Right ventricle myocardium inferior (tissue), 1 donor: ENCODE measurements at regions not wholly inside any gene's neighbourhood (a gene's known extent, or its start where the extent isn't known, plus 50 kb on each side); places are given as distances from the start of the nearest gene placed in this dataset.

Experiments used
- ATAC-seq: fragments of 200-7000 bp; cut with Tn5 transposase; one replicate; pipeline ENCODE4 v1.9.1; 2020; ENCODE audit warnings: mild to moderate bottlenecking, moderate library complexity
- DNase-seq: peaks from one replicate; pipeline ENCODE4 v3.0.0; 2021; ENCODE audit errors: missing footprints
- intact Hi-C: fragments of 100-400 bp; cut with DNase I; formaldehyde crosslinking; loops from one replicate; pipeline ENCODE4 v1.11.0; 2022
- donor health status: DM: no; HTN: yes; CAD: no; lungs with severe emphysema.

DNA sequence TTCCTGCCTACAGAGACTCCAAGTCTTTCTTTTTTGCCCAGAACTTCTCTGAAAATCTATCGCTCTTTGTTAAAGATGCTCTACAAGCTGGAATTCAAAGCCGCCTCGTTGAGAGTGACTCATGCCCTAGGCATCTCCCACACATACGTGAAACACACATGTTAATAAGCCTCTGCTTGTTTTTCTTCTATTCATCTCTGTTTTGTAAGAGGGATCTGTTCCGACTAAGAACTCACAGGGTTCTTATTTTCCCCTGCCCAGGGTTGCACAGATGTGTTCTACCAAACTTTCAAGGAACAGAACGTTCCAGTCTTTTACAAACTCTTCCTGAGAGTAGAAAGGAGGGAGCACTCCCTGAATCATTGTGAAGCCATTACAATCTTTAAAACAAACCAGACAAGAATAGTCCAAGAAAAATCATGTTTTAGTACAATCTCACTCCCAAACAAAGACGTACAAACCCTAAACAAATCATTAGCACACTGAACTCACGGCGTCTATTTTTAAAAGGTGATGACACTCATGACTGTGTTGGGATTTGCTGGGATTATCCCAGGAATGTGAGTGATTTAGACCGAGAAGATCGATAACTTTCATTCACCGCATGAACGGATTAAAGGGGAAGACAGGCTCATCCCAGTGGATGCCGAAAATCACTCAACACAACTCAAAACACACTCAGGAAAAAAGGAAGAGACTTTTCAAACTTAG, 55.3 kb upstream of the INPP5A start:
- ATAC-seq (peak; percentile 61), DNase-seq (no peak)
- intact Hi-C loops: no loop called here

GRCh38 chr10:132483394-132483793, 54.2 kb upstream of the INPP5A start:
- no peak for DNase-seq
- ATAC-seq: no peak
- intact Hi-C loops: no loop called here

DNA sequence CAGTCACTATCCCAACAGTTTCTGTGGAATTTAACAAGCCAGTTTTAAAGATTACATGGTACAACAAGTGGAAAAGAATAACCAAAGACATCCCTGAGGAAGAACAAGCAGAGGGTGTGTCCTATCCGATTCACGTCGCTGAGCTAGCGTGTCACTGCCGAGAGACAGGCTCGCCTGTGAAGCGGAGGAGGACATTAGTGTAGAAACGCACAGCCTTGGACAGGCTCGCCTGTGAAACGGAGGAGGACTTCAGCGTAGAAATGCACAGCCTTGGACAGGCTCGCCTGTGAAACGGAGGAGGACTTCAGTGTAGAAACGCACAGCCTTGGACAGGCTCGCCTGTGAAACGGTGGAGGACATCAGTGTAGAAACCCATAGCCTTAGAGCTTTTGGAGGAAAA, 52.7 kb upstream of the INPP5A start:
- DNase-seq: peak; percentile 45
- no peak for ATAC-seq

GRCh38 chr10:132485391-132485790, 52.2 kb upstream of the INPP5A start:
- no peak for DNase-seq
- ATAC-seq: no peak

More for the DNA sequence above, 52.7 kb upstream of the INPP5A start:
- intact Hi-C loops: no loop called here

GRCh38 chr10:132486539-132487121, 51.0 kb upstream of the INPP5A start:
- DNase-seq: peak; percentile 68
- ATAC-seq: no peak
- intact Hi-C loops: no loop called here

More at GRCh38 chr10:132485391-132485790, 52.2 kb upstream of the INPP5A start:
- intact Hi-C loops: no loop called here

DNA sequence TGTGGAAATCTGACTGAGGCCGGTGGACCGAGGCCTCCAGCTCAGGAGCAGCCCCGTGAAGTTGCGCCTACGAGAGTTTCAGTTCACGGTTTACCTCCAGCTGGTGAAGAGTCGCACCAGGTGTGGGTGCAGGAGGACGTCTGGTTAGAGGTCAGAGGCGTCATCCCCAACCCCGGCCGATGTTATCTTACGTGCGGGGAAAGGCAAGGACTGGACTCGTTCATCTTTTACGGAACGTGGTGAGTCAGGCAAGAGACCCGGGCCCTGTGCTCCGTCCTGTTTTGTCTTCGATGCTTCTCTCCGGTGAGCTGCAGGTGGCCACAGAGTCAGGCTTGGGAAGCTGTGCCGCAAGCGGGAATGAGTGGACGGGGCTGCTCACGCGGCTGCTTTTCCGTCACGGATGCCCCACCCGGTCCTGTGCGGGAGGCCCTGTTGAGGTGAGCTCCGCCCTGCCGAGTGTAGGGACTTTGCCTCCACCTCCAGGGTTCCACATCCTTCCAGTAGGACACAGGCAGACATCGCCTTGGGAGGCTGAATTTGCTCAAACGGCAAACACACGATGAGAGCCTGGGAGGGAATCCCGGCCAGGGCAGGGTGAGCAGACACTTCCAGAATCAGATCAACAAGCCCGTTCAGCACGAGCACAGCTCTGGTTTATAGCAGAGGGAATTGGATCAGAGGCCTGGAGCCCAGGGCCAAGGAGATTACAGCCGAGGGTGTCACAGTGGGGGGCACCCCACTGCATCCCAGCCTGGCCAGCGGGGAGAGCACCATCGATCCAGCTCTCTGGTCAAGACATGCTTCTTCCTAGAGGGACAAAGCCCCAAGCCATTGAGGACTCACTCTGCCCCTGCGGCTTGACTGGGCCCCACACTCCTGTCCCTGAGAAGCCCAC, 50.1 kb upstream of the INPP5A start:
- DNase-seq: peak; percentile 51
- ATAC-seq: no peak
- intact Hi-C loops: no loop called here
